ENCODE measurements at regions not wholly inside any gene's neighbourhood (a gene's known extent, or its start where the extent isn't known, plus 50 kb on each side); places are given as distances from the start of the nearest gene placed in this dataset.
A peak's percentile ranks its signal among the peaks of the same experiment; 100 is the strongest.

DNA sequence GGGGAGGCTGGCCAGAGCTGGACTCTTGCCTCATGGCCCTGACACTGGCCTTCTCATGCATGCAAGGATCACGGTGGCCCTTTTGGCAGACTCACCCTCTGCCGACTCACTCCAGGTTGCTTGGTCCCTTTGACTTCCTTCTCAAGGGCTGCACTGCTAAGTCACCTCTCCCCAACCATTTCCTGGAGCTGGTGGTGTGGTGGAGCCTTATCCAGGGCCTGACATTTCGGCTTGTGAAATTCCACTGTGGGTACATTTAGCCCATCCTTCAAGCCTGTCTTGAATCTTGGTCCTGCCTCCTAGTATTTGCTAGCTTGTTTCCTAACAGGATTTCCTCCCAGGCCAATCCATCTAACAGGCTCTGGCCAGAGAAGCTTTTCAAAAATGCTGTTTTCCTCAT lies 52.6 kb upstream of the JUN start:
- H3K9me3 Mint-ChIP-seq, result no peaks in the 10 kb centered on the region
- no peaks in the 10 kb centered on the region for H3K36me3 Mint-ChIP-seq (ENCODE audit: low read depth)
- peaks cover 44% of the 10 kb centered on the region for H3K4me1 Mint-ChIP-seq (ENCODE audit: low read depth)
- intact Hi-C loops (cut with micrococcal nuclease), result no loop called here
- H3K4me3 Mint-ChIP-seq, result no peak overlapping the region
- peaks cover 5% of the 10 kb centered on the region for H3K27me3 Mint-ChIP-seq
- H3K27ac Mint-ChIP-seq, result no peak overlapping the region

DNA sequence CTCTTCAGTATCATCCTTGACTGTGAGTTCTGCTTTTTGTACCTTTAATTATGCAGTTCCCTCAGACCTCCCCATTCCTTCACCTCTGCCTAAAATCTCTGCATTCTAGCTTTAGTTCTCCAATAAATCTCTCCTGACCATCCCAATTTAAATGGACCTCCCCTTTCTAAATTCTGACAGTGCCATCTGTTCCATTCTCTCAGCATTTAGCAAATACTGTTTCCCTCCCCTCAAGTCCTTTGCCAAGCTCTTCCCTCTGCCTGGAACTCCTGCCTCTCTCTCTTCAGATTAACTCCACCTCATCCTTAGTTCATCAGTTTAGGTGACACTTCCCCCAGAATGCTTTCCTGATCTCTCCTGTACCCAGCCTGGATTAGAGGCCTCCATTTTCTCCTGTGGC lies 54.0 kb upstream of the JUN start:
- Mint-ChIP-seq H3K36me3 (ENCODE audit: low read depth) (no peaks in the 10 kb centered on the region), H3K27ac (no peak overlapping the region), H3K4me1 (ENCODE audit: low read depth) (peaks cover 52% of the 10 kb centered on the region), H3K9me3 (no peaks in the 10 kb centered on the region), H3K4me3 (no peak overlapping the region), H3K27me3 (peaks cover 5% of the 10 kb centered on the region)
- intact Hi-C loops (cut with micrococcal nuclease), result no loop called here

DNA sequence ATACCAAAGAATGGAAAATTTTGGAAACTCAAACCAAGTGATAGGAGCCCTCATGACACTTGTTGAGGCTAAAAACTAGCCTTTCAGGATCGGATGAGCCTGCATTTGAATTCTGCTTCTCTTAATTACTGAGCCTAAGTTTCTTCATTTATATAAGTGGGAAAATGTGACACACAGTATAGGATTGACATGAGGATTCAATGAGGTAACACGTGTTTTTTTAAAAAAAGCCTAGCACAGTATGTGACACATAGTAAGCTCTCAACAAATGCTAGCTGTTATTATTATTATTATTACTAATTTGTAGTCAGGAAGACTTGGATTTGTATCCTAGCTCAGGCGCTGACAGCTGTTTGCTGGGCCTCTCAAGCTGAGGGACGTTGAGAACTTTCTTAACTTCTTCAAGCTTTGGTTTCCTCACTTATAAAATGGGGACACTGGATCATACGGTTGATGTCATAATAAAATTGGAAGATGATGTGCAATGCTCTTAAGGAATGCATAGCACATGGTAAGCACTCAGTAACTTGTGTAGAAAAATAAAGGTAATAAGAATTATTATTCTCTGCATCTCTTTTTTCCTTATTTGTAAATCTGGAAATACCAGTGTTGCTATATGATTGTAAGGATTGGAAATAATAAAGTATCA lies 55.4 kb upstream of the JUN start:
- no peaks in the 10 kb centered on the region for H3K9me3 Mint-ChIP-seq
- peaks cover 5% of the 10 kb centered on the region for H3K27me3 Mint-ChIP-seq
- no peaks in the 10 kb centered on the region for H3K36me3 Mint-ChIP-seq (ENCODE audit: low read depth)
- H3K27ac Mint-ChIP-seq, result no peak overlapping the region
- peaks cover 40% of the 10 kb centered on the region for H3K4me1 Mint-ChIP-seq (ENCODE audit: low read depth)
- intact Hi-C loops (cut with micrococcal nuclease), result no loop called here
- H3K4me3 Mint-ChIP-seq, result no peak overlapping the region

DNA sequence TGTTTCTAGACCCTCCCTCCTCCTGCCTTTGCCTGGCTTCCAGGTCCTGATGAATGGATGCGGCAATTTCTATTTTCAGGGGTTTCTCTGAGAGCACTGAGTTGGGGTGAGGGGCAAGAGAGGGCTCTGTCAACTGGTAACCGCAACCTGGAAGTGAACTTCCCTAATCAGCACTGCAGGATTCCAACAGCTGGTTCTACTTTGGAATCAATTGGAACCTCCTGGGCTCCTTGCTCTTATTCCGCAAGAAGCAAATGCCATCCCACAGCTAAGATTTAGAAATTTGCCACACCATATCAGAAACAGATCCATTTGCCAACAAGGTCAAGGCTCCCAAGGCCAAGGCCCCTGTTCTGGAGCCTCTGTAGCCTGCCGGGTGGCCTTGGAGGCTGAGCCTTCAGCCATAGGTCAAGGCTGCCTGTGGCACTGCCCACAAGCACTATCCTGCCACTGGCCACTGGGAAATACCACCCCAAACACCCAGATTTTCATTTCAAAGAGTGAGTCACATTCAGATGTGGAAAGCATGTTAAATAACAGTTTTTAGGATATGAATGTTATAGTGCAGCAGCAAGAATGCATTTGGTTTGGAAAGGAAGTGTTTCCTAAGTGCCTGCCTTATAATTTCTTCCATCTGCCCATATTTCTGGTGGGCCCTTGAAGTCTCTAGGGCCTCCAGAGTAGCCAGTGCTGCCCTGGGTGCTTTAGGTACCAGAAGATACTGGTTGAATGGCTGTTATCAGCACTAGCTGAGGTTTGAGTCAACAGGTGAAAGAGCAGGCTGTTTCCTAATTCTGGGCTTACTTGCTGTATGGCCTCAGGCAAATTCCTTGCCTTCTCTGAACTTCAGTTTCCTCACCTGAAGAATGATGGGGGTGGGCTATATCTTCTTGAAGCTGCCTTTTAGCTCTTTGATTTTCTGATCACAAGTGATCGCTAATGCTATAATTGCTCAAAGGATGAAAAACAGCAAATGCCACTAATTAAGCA lies 56.3 kb upstream of the JUN start:
- Mint-ChIP-seq H3K4me3 (no peak overlapping the region), H3K27me3 (peaks cover 5% of the 10 kb centered on the region), H3K4me1 (ENCODE audit: low read depth) (peaks cover 37% of the 10 kb centered on the region), H3K36me3 (ENCODE audit: low read depth) (no peaks in the 10 kb centered on the region), H3K9me3 (no peaks in the 10 kb centered on the region), H3K27ac (no peak overlapping the region)
- intact Hi-C loops (cut with micrococcal nuclease), result no loop called here

DNA sequence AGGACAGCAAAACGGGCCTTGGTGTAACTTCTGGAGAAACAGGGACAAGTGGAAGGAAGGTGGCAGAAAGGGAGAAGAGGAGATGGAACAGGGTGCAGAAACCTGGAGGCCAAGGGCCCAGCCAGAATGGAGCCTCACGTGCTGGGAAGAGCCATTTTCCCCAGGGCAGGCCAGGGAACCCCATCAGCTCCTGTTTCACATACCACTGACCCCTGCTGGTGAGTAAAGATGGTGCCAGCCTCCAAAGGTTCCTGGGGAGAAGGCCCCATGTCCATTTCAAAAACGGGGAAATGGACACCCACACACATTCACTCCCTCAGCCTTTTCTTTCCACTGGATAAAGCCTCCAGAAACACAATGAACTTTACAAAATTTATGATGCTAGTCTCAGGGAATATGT lies 57.6 kb upstream of the JUN start:
- intact Hi-C loops (cut with micrococcal nuclease), result no loop called here
- Mint-ChIP-seq H3K27ac (no peak overlapping the region), H3K9me3 (no peaks in the 10 kb centered on the region), H3K4me3 (no peak overlapping the region), H3K27me3 (peaks cover under 1% of the 10 kb centered on the region), H3K36me3 (ENCODE audit: low read depth) (no peaks in the 10 kb centered on the region), H3K4me1 (ENCODE audit: low read depth) (peaks cover 40% of the 10 kb centered on the region)

DNA sequence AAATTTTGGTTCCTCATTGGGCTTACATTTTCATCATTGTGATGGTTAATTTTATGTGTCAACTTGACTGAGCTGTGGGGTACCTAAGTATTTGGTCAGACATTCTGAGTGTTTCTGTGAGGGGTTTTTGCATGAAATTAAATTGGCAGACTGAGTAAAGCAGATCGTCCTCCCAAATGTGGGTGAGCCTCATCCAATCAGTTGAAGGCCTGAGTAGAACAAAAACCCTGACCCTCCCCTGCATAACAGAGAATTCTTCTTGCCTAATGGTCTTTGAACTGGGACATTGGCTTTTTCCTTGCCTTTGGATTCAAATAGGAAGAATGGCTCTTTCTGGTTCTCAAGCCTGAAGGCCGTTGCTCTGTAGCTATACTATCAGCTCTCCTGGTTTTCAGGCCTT lies 59.1 kb upstream of the JUN start:
- Mint-ChIP-seq H3K4me1 (ENCODE audit: low read depth) (peaks cover 32% of the 10 kb centered on the region), H3K9me3 (no peaks in the 10 kb centered on the region), H3K4me3 (no peak overlapping the region), H3K36me3 (ENCODE audit: low read depth) (no peaks in the 10 kb centered on the region), H3K27me3 (no peaks in the 10 kb centered on the region), H3K27ac (no peak overlapping the region)
- intact Hi-C loops (cut with micrococcal nuclease), result no loop called here

DNA sequence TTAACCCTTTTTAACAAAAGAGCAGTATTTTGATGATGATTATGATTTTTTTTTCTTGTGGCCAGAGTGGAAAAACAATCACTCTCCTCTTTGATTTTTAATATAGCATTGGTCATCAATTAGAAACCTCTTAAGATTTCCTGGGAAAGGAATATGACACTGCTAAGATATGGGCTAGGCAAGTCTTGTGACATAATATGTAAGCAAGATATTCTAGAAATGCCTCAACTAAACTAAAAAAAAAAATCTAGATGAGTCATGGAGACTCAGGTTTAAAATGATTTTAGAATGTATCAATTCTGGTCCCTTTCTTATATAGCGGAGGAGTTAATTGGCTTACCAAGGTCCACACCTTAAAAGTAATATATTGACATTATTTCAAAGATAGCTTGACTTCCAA lies 60.3 kb upstream of the JUN start:
- intact Hi-C loops (cut with micrococcal nuclease), result no loop called here
- Mint-ChIP-seq H3K9me3 (no peaks in the 10 kb centered on the region), H3K27me3 (no peaks in the 10 kb centered on the region), H3K4me1 (ENCODE audit: low read depth) (peaks cover 34% of the 10 kb centered on the region), H3K36me3 (ENCODE audit: low read depth) (no peaks in the 10 kb centered on the region), H3K4me3 (no peak overlapping the region), H3K27ac (no peak overlapping the region)

DNA sequence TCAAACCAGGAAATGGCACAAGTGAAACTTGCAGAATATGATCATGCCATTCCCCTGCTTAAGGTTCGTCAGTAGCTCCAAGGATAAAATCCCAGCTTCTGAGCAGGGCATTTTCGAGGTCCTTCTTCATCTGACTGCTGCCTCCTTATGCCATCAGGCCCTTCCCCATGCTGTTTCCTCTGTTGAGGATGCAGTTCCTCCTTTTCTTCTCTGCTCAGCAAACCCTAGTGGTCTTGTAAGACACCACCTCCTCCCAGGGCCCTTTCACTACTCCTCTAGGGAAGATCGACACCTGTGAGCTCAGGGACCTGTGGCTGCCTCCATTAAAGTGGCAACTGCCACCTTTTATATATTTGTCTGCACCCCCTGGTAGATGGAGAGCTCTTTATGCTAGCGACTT lies 62.1 kb upstream of the JUN start:
- no peak overlapping the region for H3K4me3 Mint-ChIP-seq
- H3K27ac Mint-ChIP-seq, result peak overlapping the region; percentile 23
- H3K27me3 Mint-ChIP-seq, result no peaks in the 10 kb centered on the region
- peaks cover 29% of the 10 kb centered on the region for H3K4me1 Mint-ChIP-seq (ENCODE audit: low read depth)
- intact Hi-C loops (cut with micrococcal nuclease), result no loop called here
- H3K36me3 Mint-ChIP-seq (ENCODE audit: low read depth), result no peaks in the 10 kb centered on the region
- no peaks in the 10 kb centered on the region for H3K9me3 Mint-ChIP-seq

DNA sequence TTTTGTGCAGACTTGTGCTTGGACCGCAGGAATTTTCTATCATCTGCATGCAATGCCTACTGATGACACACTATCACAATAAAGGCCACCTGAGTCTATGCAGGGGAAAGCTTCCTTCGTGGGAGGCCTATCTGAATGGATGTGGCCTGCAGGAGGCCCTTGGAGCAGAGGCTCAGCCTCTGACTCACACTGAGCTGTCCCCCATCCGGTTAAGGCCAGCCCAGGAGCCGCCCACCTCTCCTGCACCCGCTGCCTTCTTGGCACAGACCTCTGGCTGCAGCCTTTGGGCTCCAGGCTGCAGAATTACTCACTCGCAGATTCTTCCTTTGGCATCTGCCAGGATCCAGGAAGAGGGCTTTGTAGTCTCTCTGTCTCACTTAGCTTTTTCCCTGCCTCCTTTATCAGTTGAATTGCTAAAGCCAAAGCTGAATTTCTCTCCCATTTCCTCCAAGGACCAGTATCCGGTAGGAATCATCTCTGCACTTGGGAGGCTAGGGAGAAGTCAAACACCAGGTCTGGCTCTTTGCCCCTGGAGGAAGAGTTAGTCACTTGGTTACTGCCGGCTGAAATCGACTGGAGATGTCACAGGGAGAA lies 65.1 kb upstream of the JUN start:
- H3K9me3 Mint-ChIP-seq, result no peaks in the 10 kb centered on the region
- intact Hi-C loops (cut with micrococcal nuclease), result no loop called here
- no peak overlapping the region for H3K4me3 Mint-ChIP-seq

DNA sequence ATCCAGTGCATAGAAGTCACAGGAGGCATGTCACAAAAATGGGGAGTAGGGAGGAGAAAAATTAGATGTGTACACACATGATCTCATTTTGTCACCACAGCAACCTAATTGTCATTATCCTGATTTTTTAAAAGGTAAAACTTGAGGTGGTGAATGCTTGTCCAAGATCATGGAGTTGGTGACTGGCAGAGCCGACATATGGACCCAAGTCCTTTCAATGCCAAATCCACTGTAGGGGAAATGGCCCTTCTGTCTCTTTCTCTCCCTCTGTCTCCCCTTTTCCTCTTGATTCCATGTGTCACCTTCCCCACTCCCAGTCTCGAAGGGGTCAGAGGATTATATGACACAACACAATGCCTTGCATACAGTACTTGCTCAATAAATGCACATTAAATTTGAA lies 65.7 kb upstream of the JUN start:
- H3K9me3 Mint-ChIP-seq, result no peaks in the 10 kb centered on the region
- intact Hi-C loops (cut with micrococcal nuclease), result no loop called here
- no peak overlapping the region for H3K4me3 Mint-ChIP-seq
- peaks cover 18% of the 10 kb centered on the region for H3K4me1 Mint-ChIP-seq (ENCODE audit: low read depth)
- peaks cover 2% of the 10 kb centered on the region for H3K27me3 Mint-ChIP-seq
- no peaks in the 10 kb centered on the region for H3K36me3 Mint-ChIP-seq (ENCODE audit: low read depth)
- H3K27ac Mint-ChIP-seq, result no peak overlapping the region

More for the DNA sequence above, 65.1 kb upstream of the JUN start:
- no peak overlapping the region for H3K27ac Mint-ChIP-seq
- peaks cover 2% of the 10 kb centered on the region for H3K27me3 Mint-ChIP-seq
- no peaks in the 10 kb centered on the region for H3K36me3 Mint-ChIP-seq (ENCODE audit: low read depth)
- peaks cover 14% of the 10 kb centered on the region for H3K4me1 Mint-ChIP-seq (ENCODE audit: low read depth)

DNA sequence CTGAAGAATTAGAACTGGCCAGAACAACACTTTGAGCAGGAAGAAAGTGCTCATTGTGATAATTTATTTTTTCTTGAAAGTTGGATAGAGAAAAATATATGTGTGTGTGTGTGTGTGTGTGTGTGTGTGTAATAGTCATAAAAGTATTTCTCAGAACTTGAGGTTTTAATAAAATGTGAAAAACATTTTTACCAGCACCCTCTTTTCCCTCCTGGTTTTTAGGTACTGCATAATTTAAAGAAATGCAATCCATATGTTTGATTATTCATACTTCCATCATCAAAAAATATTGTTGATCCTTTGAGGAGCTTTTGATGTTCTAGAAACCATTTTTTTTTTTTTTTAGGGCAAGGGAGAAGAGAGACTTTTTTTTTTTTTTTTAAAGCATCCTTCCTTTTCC lies 66.8 kb upstream of the JUN start:
- Mint-ChIP-seq H3K9me3 (no peaks in the 10 kb centered on the region), H3K27me3 (peaks cover 2% of the 10 kb centered on the region), H3K36me3 (ENCODE audit: low read depth) (no peaks in the 10 kb centered on the region), H3K4me3 (no peak overlapping the region), H3K4me1 (ENCODE audit: low read depth) (peaks cover 25% of the 10 kb centered on the region), H3K27ac (no peak overlapping the region)
- intact Hi-C loops (cut with micrococcal nuclease), result no loop called here

DNA sequence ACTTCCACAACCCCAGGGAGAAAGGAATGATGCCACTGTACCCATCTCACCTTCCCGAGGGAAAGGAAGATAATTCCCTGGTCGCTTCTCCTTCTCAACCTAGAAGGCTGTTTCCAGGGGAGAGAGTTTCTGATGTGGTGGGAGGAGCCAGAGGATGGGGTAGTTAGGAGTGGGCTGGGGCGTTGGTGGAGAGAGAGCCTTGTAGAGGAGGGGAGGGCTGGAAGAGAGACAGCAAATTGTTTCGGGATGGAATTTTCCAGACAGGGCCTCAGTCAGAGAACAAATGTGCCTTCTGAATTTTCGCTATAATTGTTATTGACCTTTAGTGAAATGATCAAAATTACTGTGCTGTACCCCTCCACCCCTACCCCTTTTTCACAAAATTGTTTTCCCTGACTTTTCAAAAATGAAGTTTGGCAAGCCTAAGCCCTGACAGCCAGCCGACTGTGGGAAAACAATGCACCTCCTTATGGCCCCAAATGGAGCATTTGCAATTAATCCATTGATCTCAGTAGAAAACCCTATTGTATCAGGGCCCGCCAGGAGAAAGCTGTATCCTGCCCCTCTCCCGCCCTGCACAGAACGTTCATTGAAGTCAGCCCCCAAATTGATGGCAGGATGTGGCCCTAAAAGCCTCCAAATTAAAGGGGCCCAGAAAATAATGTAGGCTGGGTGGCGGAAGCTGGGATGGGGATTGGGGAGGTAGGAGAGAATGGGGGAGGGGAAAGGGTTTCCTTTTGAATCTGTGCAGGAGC lies 69.1 kb upstream of the JUN start:
- intact Hi-C loops (cut with micrococcal nuclease), result no loop called here
- H3K9me3 Mint-ChIP-seq, result no peaks in the 10 kb centered on the region

DNA sequence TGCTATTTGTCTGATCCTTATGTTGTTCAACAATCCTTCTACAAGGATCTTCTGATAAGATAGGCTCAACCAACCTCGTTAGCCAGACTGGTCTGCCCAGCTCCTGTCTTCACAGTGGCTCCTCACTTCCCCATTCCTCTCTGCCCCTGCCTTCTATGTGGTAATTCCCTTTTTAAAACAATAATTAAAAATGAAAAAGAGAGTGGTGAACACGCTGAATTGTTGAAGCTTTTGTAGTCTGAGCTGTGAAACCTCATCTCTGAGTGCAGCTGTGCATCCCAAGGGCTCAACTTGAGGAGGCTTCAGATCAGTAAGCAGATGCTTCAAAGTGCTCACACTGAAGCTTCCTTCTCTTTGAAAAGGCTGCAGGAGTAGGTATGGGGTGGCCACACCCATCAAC lies 70.7 kb upstream of the JUN start:
- Mint-ChIP-seq H3K27me3 (peaks cover 2% of the 10 kb centered on the region), H3K27ac (peak overlapping the region; percentile 50), H3K4me3 (no peak overlapping the region), H3K36me3 (ENCODE audit: low read depth) (no peaks in the 10 kb centered on the region), H3K4me1 (ENCODE audit: low read depth) (peaks cover 27% of the 10 kb centered on the region), H3K9me3 (no peaks in the 10 kb centered on the region)
- intact Hi-C loops (cut with micrococcal nuclease), result no loop called here

More for the DNA sequence above, 69.1 kb upstream of the JUN start:
- Mint-ChIP-seq H3K27ac (no peak overlapping the region), H3K36me3 (ENCODE audit: low read depth) (no peaks in the 10 kb centered on the region), H3K4me1 (ENCODE audit: low read depth) (peaks cover 24% of the 10 kb centered on the region), H3K27me3 (peaks cover 2% of the 10 kb centered on the region), H3K4me3 (no peak overlapping the region)

Measured in dendritic cell treated with granulocyte-macrophage colony-stimulating factor and Interleukin-4, amounts not matched to agents 40 ng/mL and 50 ng/mL, for 4 days (primary cell).